ENCODE measurements at regions not wholly inside any gene's neighbourhood (a gene's known extent, or its start where the extent isn't known, plus 50 kb on each side); places are given as distances from the start of the nearest gene placed in this dataset.

GRCh38 chr1:101508913-101509312 lies 272.1 kb downstream of the S1PR1 start:
- DNase-seq = no peak
- Mint-ChIP-seq H3K4me3 (no peak overlapping the region), H3K27ac (no peak overlapping the region), H3K4me1 (no peaks in the 10 kb centered on the region), H3K9me3 (ENCODE audit: low read depth) (no peaks in the 10 kb centered on the region), H3K36me3 (ENCODE audit: low read depth) (no peaks in the 10 kb centered on the region), H3K27me3 (no peaks in the 10 kb centered on the region)
- ChIA-PET POLR2A (no interaction called here), CTCF (interaction anchor here (1.6 to 2.9 kb wide), 3 partner anchors 11 to 53 kb away, joined by 4 to 21 read pairs (median 6); no protein-coding TSS in a partner anchor)
- intact Hi-C loops (cut with DNase I, micrococcal nuclease) = no loop called here
- ATAC-seq = no peak

DNA sequence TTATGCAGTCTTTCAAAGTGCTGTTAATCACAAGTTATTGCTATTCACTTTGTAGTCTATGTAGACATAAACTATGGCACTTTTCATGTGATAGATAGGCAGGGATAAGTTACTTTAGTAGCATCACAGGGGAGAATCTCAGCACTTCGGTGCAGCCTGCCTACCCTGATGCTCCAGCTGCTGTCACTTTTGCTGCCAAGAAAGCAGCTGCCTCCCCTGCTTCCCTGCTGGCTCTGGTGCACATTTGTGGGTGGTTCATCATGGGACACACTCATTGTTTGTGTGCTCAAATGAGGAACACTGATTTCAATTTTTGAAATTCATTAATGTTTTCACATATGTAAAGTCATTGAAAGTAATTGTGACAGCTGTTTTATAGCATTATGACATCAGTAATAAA lies 272.6 kb downstream of the S1PR1 start:
- no peaks in the 10 kb centered on the region for H3K9me3 Mint-ChIP-seq (ENCODE audit: low read depth)
- DNase-seq (no peak), ATAC-seq (no peak)
- no peaks in the 10 kb centered on the region for H3K4me1 Mint-ChIP-seq
- H3K27ac Mint-ChIP-seq = no peak overlapping the region
- no peaks in the 10 kb centered on the region for H3K36me3 Mint-ChIP-seq (ENCODE audit: low read depth)
- intact Hi-C loops (cut with DNase I, micrococcal nuclease) = no loop called here
- H3K27me3 Mint-ChIP-seq = no peaks in the 10 kb centered on the region
- ChIA-PET POLR2A (no interaction called here), CTCF (interaction anchor here (1.2 to 2.9 kb wide), 5 partner anchors 11 to 152 kb away, joined by 3 to 21 read pairs (median 4); no protein-coding TSS in a partner anchor)
- H3K4me3 Mint-ChIP-seq = no peak overlapping the region

DNA sequence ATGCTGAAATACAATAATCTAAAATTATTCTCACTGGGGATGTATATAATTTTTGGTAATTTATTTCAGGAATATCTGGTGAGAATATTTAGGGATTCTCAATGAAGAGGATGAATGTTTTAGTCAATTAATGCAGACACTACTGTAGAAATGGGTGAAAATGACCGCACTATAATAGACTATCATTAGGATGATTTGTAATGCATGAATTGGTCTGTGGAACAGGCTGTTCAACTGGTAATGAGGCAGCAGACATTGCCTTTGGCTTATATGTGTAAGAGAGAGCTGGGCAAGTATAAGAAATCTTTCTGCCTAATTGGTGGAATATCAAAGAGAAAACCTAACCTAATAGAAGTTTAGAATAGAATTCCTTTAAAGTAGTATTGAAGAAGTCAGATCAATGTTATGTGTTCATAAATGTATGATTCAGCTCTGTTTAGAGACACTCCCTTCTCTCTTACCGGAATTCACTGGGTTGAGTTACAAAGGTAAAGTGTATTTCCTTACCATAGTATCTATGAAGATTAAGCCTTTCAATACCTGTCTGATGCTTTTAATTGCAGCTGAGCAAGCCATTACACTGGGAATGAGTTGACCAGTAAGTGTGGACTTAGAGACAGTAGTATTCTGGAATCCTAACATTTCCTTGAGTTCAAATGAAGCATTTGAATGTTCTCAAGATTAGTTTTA lies 274.5 kb downstream of the S1PR1 start:
- intact Hi-C loops (cut with DNase I, micrococcal nuclease) = no loop called here
- no peak for DNase-seq
- no peaks in the 10 kb centered on the region for H3K4me1 Mint-ChIP-seq
- H3K4me3 Mint-ChIP-seq = no peak overlapping the region
- no peaks in the 10 kb centered on the region for H3K9me3 Mint-ChIP-seq (ENCODE audit: low read depth)
- H3K27ac Mint-ChIP-seq = no peak overlapping the region
- no peaks in the 10 kb centered on the region for H3K36me3 Mint-ChIP-seq (ENCODE audit: low read depth)
- ChIA-PET POLR2A (no interaction called here), CTCF (interaction anchor here (0.9 to 2.1 kb wide), 6 partner anchors 8 to 57 kb away, joined by 3 to 5 read pairs (median 3); no protein-coding TSS in a partner anchor)
- no peak for ATAC-seq
- no peaks in the 10 kb centered on the region for H3K27me3 Mint-ChIP-seq

- intact Hi-C loops (cut with DNase I, micrococcal nuclease) = loop anchor here (1.0 to 10.0 kb wide), 5 partner anchors 47 to 914 kb away; no protein-coding TSS in a partner anchor
- ChIA-PET CTCF (interaction anchor here (0.6 to 3.0 kb wide), 11 partner anchors 9 to 442 kb away, joined by 3 to 21 read pairs (median 3); no protein-coding TSS in a partner anchor), POLR2A (interaction anchor here (0.8 kb wide), 1 partner anchor 21 kb away, joined by 3 read pairs; no protein-coding TSS in a partner anchor)
Observed at GRCh38 chr1:101520302-101520701, 283.5 kb downstream of the S1PR1 start.

DNA sequence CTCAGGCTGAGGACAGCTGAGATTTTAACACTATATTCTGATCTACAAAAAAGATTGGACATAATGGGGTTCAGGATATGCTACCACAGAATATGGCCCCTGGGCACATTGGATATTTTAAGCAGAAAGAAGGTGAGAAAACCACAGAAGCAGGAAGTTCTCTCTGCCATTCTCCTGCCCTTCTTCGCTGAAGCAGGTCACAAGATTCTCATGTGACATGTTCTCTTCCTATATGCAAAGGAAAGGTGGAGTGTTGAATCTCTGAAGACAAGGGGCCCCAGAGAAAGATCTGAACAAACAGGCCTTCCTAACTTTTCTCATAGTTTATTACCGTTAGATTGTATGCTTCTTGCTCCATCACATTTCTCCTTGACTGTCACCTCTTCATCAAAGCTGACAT lies 285.7 kb downstream of the S1PR1 start:
- H3K4me1 Mint-ChIP-seq = peaks cover 7% of the 10 kb centered on the region
- intact Hi-C loops (cut with DNase I, micrococcal nuclease) = loop anchor here (5.0 to 10.0 kb wide), 3 partner anchors 45 to 912 kb away; no protein-coding TSS in a partner anchor
- no peak overlapping the region for H3K27ac Mint-ChIP-seq
- H3K9me3 Mint-ChIP-seq (ENCODE audit: low read depth) = peaks cover 7% of the 10 kb centered on the region
- no peak overlapping the region for H3K4me3 Mint-ChIP-seq
- no peaks in the 10 kb centered on the region for H3K36me3 Mint-ChIP-seq (ENCODE audit: low read depth)
- DNase-seq (no peak), ATAC-seq (no peak)
- CTCF ChIA-PET = interaction anchor here (0.9 to 1.3 kb wide), 2 partner anchors 10 to 18 kb away, joined by 3 to 4 read pairs; no protein-coding TSS in a partner anchor
- POLR2A ChIA-PET = no interaction called here
- H3K27me3 Mint-ChIP-seq = peaks cover 7% of the 10 kb centered on the region

More at GRCh38 chr1:101520302-101520701, 283.5 kb downstream of the S1PR1 start:
- Mint-ChIP-seq H3K36me3 (ENCODE audit: low read depth) (no peaks in the 10 kb centered on the region), H3K27me3 (peaks cover 4% of the 10 kb centered on the region), H3K27ac (no peak overlapping the region), H3K4me3 (no peak overlapping the region), H3K4me1 (peaks cover 7% of the 10 kb centered on the region), H3K9me3 (ENCODE audit: low read depth) (peaks cover 12% of the 10 kb centered on the region)
- peak; percentile 21 for DNase-seq
- peak; percentile 72 for ATAC-seq

- DNase-seq = no peak
- ChIA-PET CTCF (interaction anchor here (1.5 kb wide), 1 partner anchor 21 kb away, joined by 3 read pairs; no protein-coding TSS in a partner anchor), POLR2A (no interaction called here)
- H3K4me3 Mint-ChIP-seq = no peak overlapping the region
- ATAC-seq = no peak
- H3K27ac Mint-ChIP-seq = no peak overlapping the region
- H3K36me3 Mint-ChIP-seq (ENCODE audit: low read depth) = no peaks in the 10 kb centered on the region
- H3K9me3 Mint-ChIP-seq (ENCODE audit: low read depth) = no peaks in the 10 kb centered on the region
- H3K27me3 Mint-ChIP-seq = peaks cover 6% of the 10 kb centered on the region
- H3K4me1 Mint-ChIP-seq = peaks cover 7% of the 10 kb centered on the region
- intact Hi-C loops (cut with DNase I, micrococcal nuclease) = loop anchor here (10.0 kb wide), 2 partner anchors 658 to 908 kb away; no protein-coding TSS in a partner anchor
Observed at GRCh38 chr1:101526813-101527212, 290.0 kb downstream of the S1PR1 start.

- Mint-ChIP-seq H3K4me1 (no peaks in the 10 kb centered on the region), H3K27ac (no peak overlapping the region), H3K36me3 (ENCODE audit: low read depth) (no peaks in the 10 kb centered on the region), H3K4me3 (no peak overlapping the region), H3K9me3 (ENCODE audit: low read depth) (no peaks in the 10 kb centered on the region), H3K27me3 (peaks cover 4% of the 10 kb centered on the region)
- DNase-seq (no peak), ATAC-seq (no peak)
- ChIA-PET POLR2A (no interaction called here), CTCF (interaction anchor here (0.5 to 1.3 kb wide), 2 partner anchors 18 to 24 kb away, joined by 3 to 4 read pairs; no protein-coding TSS in a partner anchor)
- intact Hi-C loops (cut with DNase I, micrococcal nuclease) = no loop called here
Observed at GRCh38 chr1:101532377-101532776, 295.6 kb downstream of the S1PR1 start.

DNA sequence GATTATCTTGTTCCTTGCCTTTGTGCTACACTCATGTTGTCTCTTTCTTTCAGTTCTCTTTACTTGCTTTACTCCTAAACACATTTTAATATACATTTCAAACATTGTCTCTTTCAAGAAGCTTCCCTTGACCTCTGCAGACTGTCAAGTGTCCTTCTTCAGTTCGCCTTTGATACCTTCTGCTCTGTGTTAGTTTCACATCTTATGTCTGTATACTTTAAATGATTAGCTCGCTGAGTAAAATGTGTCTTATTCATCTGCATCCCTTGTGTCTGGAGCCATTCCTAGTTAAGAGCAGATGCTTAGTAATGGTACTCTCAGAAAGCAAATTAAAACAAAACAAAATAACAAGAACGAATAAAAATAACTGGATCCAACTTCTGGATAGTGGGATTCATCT lies 303.3 kb downstream of the S1PR1 start:
- H3K36me3 Mint-ChIP-seq (ENCODE audit: low read depth) = no peaks in the 10 kb centered on the region
- ChIA-PET CTCF (interaction anchor here (0.7 to 1.2 kb wide), 3 partner anchors 10 to 18 kb away, joined by 3 to 5 read pairs (median 4); no protein-coding TSS in a partner anchor), POLR2A (no interaction called here)
- H3K9me3 Mint-ChIP-seq (ENCODE audit: low read depth) = no peaks in the 10 kb centered on the region
- no peak for ATAC-seq
- H3K4me3 Mint-ChIP-seq = no peak overlapping the region
- H3K27me3 Mint-ChIP-seq = peaks cover 9% of the 10 kb centered on the region
- no peak overlapping the region for H3K27ac Mint-ChIP-seq
- intact Hi-C loops (cut with DNase I, micrococcal nuclease) = no loop called here
- no peaks in the 10 kb centered on the region for H3K4me1 Mint-ChIP-seq
- DNase-seq = no peak

GRCh38 chr1:101546885-101547284 lies 310.1 kb downstream of the S1PR1 start:
- DNase-seq (no peak), ATAC-seq (no peak)
- ChIA-PET CTCF (no interaction called here), POLR2A (no interaction called here)
- Mint-ChIP-seq H3K36me3 (ENCODE audit: low read depth) (no peaks in the 10 kb centered on the region), H3K27me3 (peaks cover 2% of the 10 kb centered on the region), H3K4me1 (no peaks in the 10 kb centered on the region), H3K27ac (no peak overlapping the region), H3K9me3 (ENCODE audit: low read depth) (no peaks in the 10 kb centered on the region), H3K4me3 (no peak overlapping the region)
- intact Hi-C loops (cut with DNase I, micrococcal nuclease) = no loop called here

DNA sequence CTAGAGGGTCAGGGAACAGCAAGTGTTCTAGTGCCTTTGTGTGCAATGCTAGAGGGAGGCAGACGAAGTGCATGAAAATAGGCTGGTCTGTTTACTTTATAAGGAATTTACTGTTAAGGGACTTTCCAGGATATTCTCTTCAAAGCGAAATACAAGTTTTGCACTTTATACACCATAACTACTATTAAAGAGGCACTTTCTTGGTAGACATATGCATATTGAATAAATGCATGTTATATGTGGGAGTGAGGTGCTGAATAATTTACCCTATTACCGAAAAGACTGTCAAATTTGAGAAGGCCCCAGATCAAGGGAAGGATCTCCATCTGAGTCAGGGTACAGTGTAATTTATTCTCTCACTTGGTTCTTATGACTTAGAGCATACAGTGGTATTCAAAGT lies 310.5 kb downstream of the S1PR1 start:
- Mint-ChIP-seq H3K9me3 (ENCODE audit: low read depth) (no peaks in the 10 kb centered on the region), H3K4me3 (no peak overlapping the region), H3K36me3 (ENCODE audit: low read depth) (no peaks in the 10 kb centered on the region), H3K27ac (no peak overlapping the region), H3K27me3 (peaks cover 2% of the 10 kb centered on the region), H3K4me1 (no peaks in the 10 kb centered on the region)
- intact Hi-C loops (cut with DNase I, micrococcal nuclease) = no loop called here
- ATAC-seq = no peak
- CTCF ChIA-PET = interaction anchor here (0.7 to 0.9 kb wide), 2 partner anchors 27 to 244 kb away, joined by 3 read pairs; no protein-coding TSS in a partner anchor
- no peak for DNase-seq
- POLR2A ChIA-PET = no interaction called here

GRCh38 chr1:101548376-101548775 lies 311.6 kb downstream of the S1PR1 start:
- ATAC-seq (no peak), DNase-seq (no peak)
- no peaks in the 10 kb centered on the region for H3K36me3 Mint-ChIP-seq (ENCODE audit: low read depth)
- CTCF ChIA-PET = interaction anchor here (0.7 to 0.8 kb wide), 2 partner anchors 139 to 245 kb away, joined by 3 read pairs; no protein-coding TSS in a partner anchor
- intact Hi-C loops (cut with DNase I, micrococcal nuclease) = no loop called here
- H3K27me3 Mint-ChIP-seq = peaks cover 2% of the 10 kb centered on the region
- H3K4me1 Mint-ChIP-seq = no peaks in the 10 kb centered on the region
- no peaks in the 10 kb centered on the region for H3K9me3 Mint-ChIP-seq (ENCODE audit: low read depth)
- POLR2A ChIA-PET = no interaction called here
- no peak overlapping the region for H3K27ac Mint-ChIP-seq
- H3K4me3 Mint-ChIP-seq = no peak overlapping the region

DNA sequence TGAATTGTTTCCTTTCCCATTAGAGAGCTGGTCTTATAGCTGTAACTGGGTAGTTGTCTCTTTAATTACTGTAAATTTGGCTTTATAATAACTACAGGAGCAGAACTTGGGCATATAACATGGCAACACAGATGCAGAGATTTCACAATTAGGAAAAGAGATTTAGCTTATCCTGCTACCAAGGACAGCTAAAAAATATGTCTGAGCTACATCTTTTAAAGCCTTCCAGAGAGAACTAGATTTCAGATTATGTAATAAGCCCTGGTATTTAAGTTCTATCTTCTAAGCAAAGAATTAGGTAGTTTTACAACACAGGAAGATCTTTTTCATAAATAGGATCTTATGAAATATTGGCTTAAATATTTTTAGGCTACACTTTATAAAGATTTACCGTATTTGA lies 313.8 kb downstream of the S1PR1 start:
- H3K9me3 Mint-ChIP-seq (ENCODE audit: low read depth) = no peaks in the 10 kb centered on the region
- POLR2A ChIA-PET = no interaction called here
- intact Hi-C loops (cut with DNase I, micrococcal nuclease) = no loop called here
- no peaks in the 10 kb centered on the region for H3K4me1 Mint-ChIP-seq
- no peak for ATAC-seq
- H3K36me3 Mint-ChIP-seq (ENCODE audit: low read depth) = no peaks in the 10 kb centered on the region
- no peak overlapping the region for H3K27ac Mint-ChIP-seq
- H3K4me3 Mint-ChIP-seq = no peak overlapping the region
- no peak for DNase-seq
- peaks cover 2% of the 10 kb centered on the region for H3K27me3 Mint-ChIP-seq
- CTCF ChIA-PET = interaction anchor here (0.6 to 1.5 kb wide), 7 partner anchors 10 to 79 kb away, joined by 3 to 5 read pairs (median 3); no protein-coding TSS in a partner anchor
